Thyroid gland (tissue), 4 donors: ENCODE measurements at regions not wholly inside any gene's neighbourhood (a gene's known extent, or its start where the extent isn't known, plus 50 kb on each side); places are given as distances from the start of the nearest gene placed in this dataset.

ENCODE experiments used
- CTCF ChIP-seq, 6 experiments: fragments of 200-600 bp in 3 of 6; fragments of 450-650 bp in 3 of 6; sonication (generic) in 3 of 6; IDR thresholded peaks; one replicate each; pipeline ENCODE4 v1.5.1; 2016 to 2019; ENCODE audit warnings: antibody characterized with exemption in 6 of 6, mild to moderate bottlenecking in 2 of 6, inconsistent platforms in 1 of 6, moderate library complexity in 1 of 6
- POLR2A ChIP-seq, 2 donors: fragments of 450-650 bp; IDR thresholded peaks; one replicate each; pipeline ENCODE4 v1.6.1; 2017; ENCODE audit warnings: antibody characterized with exemption in 2 of 2, mild to moderate bottlenecking in 2 of 2, moderate library complexity in 1 of 2

DNA sequence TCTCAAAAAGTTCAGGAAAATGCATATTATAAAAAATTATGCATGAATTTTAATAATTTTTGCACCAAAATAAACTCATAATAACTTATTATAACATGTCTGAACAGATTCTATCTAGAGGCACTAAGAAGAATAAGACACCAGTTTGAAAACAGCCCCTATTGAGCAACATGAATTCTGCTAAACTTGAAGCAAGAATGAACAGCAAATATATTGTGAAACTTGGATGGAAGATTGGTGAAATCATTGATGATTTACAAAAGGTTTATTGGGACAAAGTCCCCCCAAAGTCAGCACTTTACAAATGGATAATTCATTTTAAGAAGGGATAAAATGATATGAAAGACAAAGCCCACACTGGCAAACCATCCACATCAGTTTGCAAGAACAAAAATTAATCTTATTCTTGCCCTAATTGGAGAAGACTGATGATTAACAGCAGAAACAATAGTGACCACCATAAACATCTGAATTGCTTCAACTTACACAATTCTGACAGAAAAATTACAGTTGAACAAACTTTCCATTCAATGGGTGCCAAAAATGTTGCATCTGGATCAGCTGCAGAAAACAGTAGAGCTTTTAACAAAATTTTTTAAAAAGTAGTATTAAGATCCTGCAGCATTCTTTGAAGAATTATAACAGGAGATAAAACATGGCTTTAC lies 257.5 kb upstream of the FAT3 start:
- TF ChIP-seq CTCF (IDR thresholded peaks at IDR 0.05) (no peak), POLR2A (IDR thresholded peaks at IDR 0.05) (no peak)
